ENCODE measurements at regions not wholly inside any gene's neighbourhood (a gene's known extent, or its start where the extent isn't known, plus 50 kb on each side); places are given as distances from the start of the nearest gene placed in this dataset.

DNA sequence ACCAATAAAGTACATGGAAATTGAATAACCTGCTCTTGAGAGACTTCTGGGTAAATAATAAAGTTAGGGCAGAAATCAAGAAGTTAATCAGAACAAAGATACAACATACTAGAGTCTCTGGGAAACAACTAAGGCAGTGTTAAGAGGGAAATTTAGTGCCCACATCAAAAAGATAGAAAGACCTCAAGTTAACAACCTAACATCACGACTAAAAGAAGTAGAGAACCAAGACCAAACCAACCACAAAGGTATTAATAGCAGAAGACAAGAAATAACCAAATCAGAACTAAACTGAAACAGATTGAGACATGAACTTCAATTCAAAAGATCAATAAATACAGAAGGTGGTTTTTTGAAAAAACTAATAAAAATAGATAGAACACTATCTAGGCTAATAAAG lies 140.7 kb downstream of the JRKL start:
- TF ChIP-seq CTCF (IDR thresholded peaks at IDR 0.05; ENCODE audit: low read depth, low read length, missing input control), result no peak
- no peak for TF ChIP-seq RAD21 (IDR thresholded peaks at IDR 0.05)
- TF ChIP-seq YY1 (IDR thresholded peaks at IDR 0.05), result no peak
